ENCODE measurements at regions not wholly inside any gene's neighbourhood (a gene's known extent, or its start where the extent isn't known, plus 50 kb on each side); places are given as distances from the start of the nearest gene placed in this dataset.

DNA sequence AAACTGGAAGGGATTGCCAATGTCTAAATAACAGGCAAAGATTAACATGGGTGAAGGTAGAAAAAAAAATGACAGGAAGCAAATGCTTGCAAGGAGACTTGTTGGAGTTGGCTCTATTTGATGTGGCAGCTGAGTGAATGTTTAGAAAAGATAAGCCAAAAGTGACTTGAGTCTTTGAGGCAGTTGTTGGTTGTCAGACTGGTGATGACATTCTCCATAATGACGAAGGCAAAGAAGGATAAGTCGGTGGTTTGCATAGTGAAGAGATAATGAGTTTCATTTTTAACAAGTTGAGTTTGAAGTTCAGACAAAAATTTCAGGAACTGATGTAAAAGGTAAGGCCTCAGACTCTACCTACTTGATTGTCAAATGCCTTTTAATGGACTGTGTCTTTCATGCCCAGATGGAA lies 704.1 kb upstream of the SGO1 start:
- TF ChIP-seq SUZ12 (IDR thresholded peaks at IDR 0.05) (no peak), FOXM1 (IDR thresholded peaks at IDR 0.05; ENCODE audit: borderline replicate concordance) (no peak), L3MBTL2 (conservative IDR thresholded peaks at IDR 0.05) (no peak), ZNF384 (IDR thresholded peaks at IDR 0.05) (no peak)

All from HEK293T (cell line).